Keratinocyte (primary cell): ENCODE measurements at regions not wholly inside any gene's neighbourhood (a gene's known extent, or its start where the extent isn't known, plus 50 kb on each side); places are given as distances from the start of the nearest gene placed in this dataset.

ENCODE experiments used
- DNase-seq: peaks from one replicate; pipeline ENCODE4 v3.0.0-alpha.2; 2011; ENCODE audit warnings: low read depth, missing footprints, low spot score
- FAIRE-seq: peaks from 2 replicates; lab custom pipeline; 2011; peaks lifted over from hg19 to GRCh38; lab: Jason Lieb, UNC
- H2AFZ ChIP-seq: 2 replicates; pipeline ENCODE4 v1.6.0; 2012; ENCODE audit warnings: low read length, control low read depth, inconsistent platforms; ENCODE audit not compliant: control insufficient read depth
- H3K27ac ChIP-seq: 2 replicates; pipeline ENCODE4 v1.5.1; 2011; ENCODE audit warnings: low read length; ENCODE audit not compliant: control insufficient read depth, insufficient read depth
- H3K27me3 ChIP-seq: 3 replicates; pipeline ENCODE4 v1.6.0; 2011; ENCODE audit warnings: low read length; ENCODE audit not compliant: control insufficient read depth, insufficient read depth; ENCODE audit errors: extremely low read depth
- H3K36me3 ChIP-seq, 2 experiments: 2 replicates in 1 of 2; 3 replicates in 1 of 2; pipeline ENCODE4 v1.5.1; 2011; ENCODE audit warnings: low read length in 2 of 2, mild to moderate bottlenecking in 1 of 2; ENCODE audit not compliant: control insufficient read depth in 2 of 2, insufficient read depth in 2 of 2; ENCODE audit errors: extremely low read depth in 1 of 2
- H3K4me1 ChIP-seq: 3 replicates; pipeline ENCODE4 v1.5.1; 2011; ENCODE audit warnings: low read length; ENCODE audit not compliant: control insufficient read depth, insufficient read depth; ENCODE audit errors: extremely low read depth
- H3K4me2 ChIP-seq: 3 replicates; pipeline ENCODE4 v1.6.0; 2011; ENCODE audit warnings: low read depth, low read length; ENCODE audit not compliant: control insufficient read depth, insufficient read depth; ENCODE audit errors: extremely low read depth
- H3K4me3 ChIP-seq, 3 experiments: fragments of 200-600 bp in 1 of 3; sonication (generic) in 1 of 3; 2 replicates in 2 of 3; 3 replicates in 1 of 3; pipeline ENCODE4 v1.5.1; 2011 to 2016; ENCODE audit warnings: low read length in 3 of 3, mild to moderate bottlenecking in 3 of 3, control low read depth in 2 of 3, inconsistent platforms in 1 of 3, low read depth in 1 of 3, mixed read lengths in 1 of 3, mixed run types in 1 of 3, moderate library complexity in 1 of 3; ENCODE audit not compliant: control insufficient read depth in 2 of 3, insufficient read depth in 2 of 3; ENCODE audit errors: extremely low read depth in 1 of 3
- H3K79me2 ChIP-seq: 2 replicates; pipeline ENCODE4 v1.6.0; 2012; ENCODE audit warnings: low read length; ENCODE audit not compliant: control insufficient read depth, insufficient read depth
- H3K9ac ChIP-seq: 3 replicates; pipeline ENCODE4 v1.6.0; 2011; ENCODE audit warnings: low read length; ENCODE audit not compliant: control insufficient read depth, insufficient read depth; ENCODE audit errors: extremely low read depth
- H3K9me1 ChIP-seq: 3 replicates; pipeline ENCODE4 v1.6.0; 2011; ENCODE audit warnings: low read length; ENCODE audit not compliant: control insufficient read depth, insufficient read depth; ENCODE audit errors: extremely low read depth
- H3K9me3 ChIP-seq: 2 replicates; pipeline ENCODE4 v1.5.1; 2012; ENCODE audit warnings: low read depth, low read length; ENCODE audit not compliant: control insufficient read depth
- H4K20me1 ChIP-seq: 3 replicates; pipeline ENCODE4 v1.6.0; 2011; ENCODE audit warnings: low read length; ENCODE audit not compliant: control insufficient read depth, insufficient read depth; ENCODE audit errors: extremely low read depth
- CTCF ChIP-seq, 3 experiments: IDR thresholded peaks in 1 of 3; conservative IDR thresholded peaks in 1 of 3; optimal IDR thresholded peaks in 1 of 3; 2 replicates in 2 of 3; 3 replicates in 1 of 3; pipeline versions ENCODE3 to v1.5.1; 2011; ENCODE audit warnings: low read length in 3 of 3, mild to moderate bottlenecking in 3 of 3, moderate library complexity in 2 of 3, control low read depth in 1 of 3, inconsistent platforms in 1 of 3; ENCODE audit not compliant: insufficient read depth in 2 of 3; ENCODE audit errors: extremely low read depth in 1 of 3
- EZH2 ChIP-seq: IDR thresholded peaks from one replicate; pipeline ENCODE4 v1.6.1; 2012; ENCODE audit warnings: inconsistent platforms, mild to moderate bottlenecking, low read length, moderate library complexity
- dilution Hi-C: fragments of 300-500 bp; cut with MboI; formaldehyde crosslinking; loops from one replicate; pipeline ENCODE4 v1.7.0; 2020; ENCODE audit warnings: low sequenced_read_pairs; ENCODE audit not compliant: extremely low pct_ligation_motif_present

- dilution Hi-C loops = no loop called here
- no peaks in the 10 kb centered on the region for H3K9me3 ChIP-seq
- H3K36me3 ChIP-seq = no peaks in the 10 kb centered on the region
- H3K27me3 ChIP-seq = no peaks in the 10 kb centered on the region
- no peaks in the 10 kb centered on the region for H3K79me2 ChIP-seq
- H3K4me2 ChIP-seq = no peak overlapping the region
- no peak overlapping the region for H3K4me3 ChIP-seq
- H2AFZ ChIP-seq = no peak overlapping the region
- H3K9ac ChIP-seq = no peak overlapping the region
- TF ChIP-seq CTCF (optimal IDR thresholded peaks at IDR 0.05 in 1 of 3, IDR thresholded peaks at IDR 0.05 in 1 of 3, conservative IDR thresholded peaks at IDR 0.05 in 1 of 3; ENCODE audit: extremely low read depth in 1 of 3, insufficient read depth in 2 of 3, low read length in 3 of 3) (no peak), EZH2 (no peak)
- H4K20me1 ChIP-seq = no peaks in the 10 kb centered on the region
- FAIRE-seq = no peak
- no peaks in the 10 kb centered on the region for H3K4me1 ChIP-seq
- H3K9me1 ChIP-seq = no peaks in the 10 kb centered on the region
- DNase-seq = no peak
- no peak overlapping the region for H3K27ac ChIP-seq
Observed at GRCh38 chr1:177790566-177790965, 179.3 kb downstream of the SEC16B start.

- no peaks in the 10 kb centered on the region for H3K4me1 ChIP-seq
- dilution Hi-C loops = no loop called here
- H3K9ac ChIP-seq = no peak overlapping the region
- H3K27ac ChIP-seq = no peak overlapping the region
- no peaks in the 10 kb centered on the region for H3K79me2 ChIP-seq
- no peaks in the 10 kb centered on the region for H4K20me1 ChIP-seq
- no peaks in the 10 kb centered on the region for H3K27me3 ChIP-seq
- no peaks in the 10 kb centered on the region for H3K9me3 ChIP-seq
- H2AFZ ChIP-seq = no peak overlapping the region
- no peak overlapping the region for H3K4me2 ChIP-seq
- DNase-seq = no peak
- no peaks in the 10 kb centered on the region for H3K9me1 ChIP-seq
- no peak overlapping the region for H3K4me3 ChIP-seq
- TF ChIP-seq EZH2 (no peak), CTCF (optimal IDR thresholded peaks at IDR 0.05 in 1 of 3, IDR thresholded peaks at IDR 0.05 in 1 of 3, conservative IDR thresholded peaks at IDR 0.05 in 1 of 3; ENCODE audit: extremely low read depth in 1 of 3, insufficient read depth in 2 of 3, low read length in 3 of 3) (no peak)
- no peak for FAIRE-seq
- H3K36me3 ChIP-seq = no peaks in the 10 kb centered on the region
Observed at GRCh38 chr1:177789956-177790355, 179.9 kb downstream of the SEC16B start.
